ENCODE measurements at regions not wholly inside any gene's neighbourhood (a gene's known extent, or its start where the extent isn't known, plus 50 kb on each side); places are given as distances from the start of the nearest gene placed in this dataset.
A peak's percentile ranks its signal among the peaks of the same experiment; 100 is the strongest.

- TF ChIP-seq DNMT3B (CRISPR knock-in tag; conservative IDR thresholded peaks at IDR 0.05) (peak; percentile 86; the same call in 1 of the 2 replicates), ZNF766 (CRISPR knock-in tag; IDR thresholded peaks at IDR 0.05; ENCODE audit: borderline replicate concordance) (peak; percentile 20; the same call in 1 of the 2 replicates), ZBTB39 (CRISPR knock-in tag; IDR thresholded peaks at IDR 0.05) (no peak), ZBTB26 (CRISPR knock-in tag; IDR thresholded peaks at IDR 0.05; ENCODE audit: borderline replicate concordance) (peak; percentile 51; the same call in 1 of the 2 replicates), USF2 (IDR thresholded peaks at IDR 0.05; ENCODE audit: low read depth, low read length) (no peak), USF2 (CRISPR knock-in tag; IDR thresholded peaks at IDR 0.05; ENCODE audit: borderline replicate concordance) (0 out of 2 replicates have a peak, but pooled peaks have one; percentile 20), ZNF646 (CRISPR knock-in tag; IDR thresholded peaks at IDR 0.05) (no peak), MTA3 (CRISPR knock-in tag; IDR thresholded peaks at IDR 0.05) (no peak), TBX3 (IDR thresholded peaks at IDR 0.05; ENCODE audit: borderline replicate concordance) (peak; percentile 94), DBP (CRISPR knock-in tag; IDR thresholded peaks at IDR 0.05; ENCODE audit: not compliant biosample characterization) (no peak), LRRFIP1 (CRISPR knock-in tag; conservative IDR thresholded peaks at IDR 0.05) (0 out of 2 replicates have a peak, but pooled peaks have one; percentile 40)
Observed at GRCh38 chr16:52611817-52612673, 65.1 kb upstream of the TOX3 start (continued).
